Calu3 (cell line): ENCODE measurements at regions not wholly inside any gene's neighbourhood (a gene's known extent, or its start where the extent isn't known, plus 50 kb on each side); places are given as distances from the start of the nearest gene placed in this dataset.

Experiments
- BruUV-seq: library from RNA; stranded (reverse); fragments of 400-500 nt; replicated peaks from 2 replicates; lab custom pipeline; 2021; lab: Mats Ljungman, UMichigan
- CTCF ChIA-PET: fragments of 300-600 bp; sonication (Branson Sonifier 250); formaldehyde crosslinking; loops from one replicate; lab custom pipeline; 2022; ENCODE audit warnings: antibody characterized with exemption; lab: Charles Lee
- DNase-seq: peaks from one replicate; pipeline ENCODE4 v3.0.0; 2022
- H3K27ac Mint-ChIP-seq: one replicate; pipeline ENCODE4 v1.8.0; 2022; ENCODE audit warnings: mixed read lengths; ENCODE audit not compliant: unreplicated experiment
- H3K27me3 Mint-ChIP-seq: one replicate; pipeline ENCODE4 v1.8.0; 2022; ENCODE audit warnings: mixed read lengths; ENCODE audit not compliant: unreplicated experiment
- H3K36me3 Mint-ChIP-seq: one replicate; pipeline ENCODE4 v1.8.0; 2022; ENCODE audit warnings: mild to moderate bottlenecking, moderate library complexity, mixed read lengths; ENCODE audit not compliant: insufficient read depth, unreplicated experiment
- H3K4me1 Mint-ChIP-seq: one replicate; pipeline ENCODE4 v1.8.0; 2022; ENCODE audit warnings: mild to moderate bottlenecking, low read depth, mixed read lengths; ENCODE audit not compliant: unreplicated experiment
- H3K4me3 Mint-ChIP-seq: one replicate; pipeline ENCODE4 v1.8.0; 2022; ENCODE audit warnings: mild to moderate bottlenecking, low read depth, moderate library complexity, mixed read lengths; ENCODE audit not compliant: unreplicated experiment
- H3K9me3 Mint-ChIP-seq: one replicate; pipeline ENCODE4 v1.8.0; 2022; ENCODE audit warnings: low read depth, mixed read lengths; ENCODE audit not compliant: unreplicated experiment
- CTCF ChIP-seq: fragments of 200-600 bp; IDR thresholded peaks from one replicate; pipeline ENCODE4 v1.8.0; 2022; ENCODE audit warnings: antibody characterized with exemption; ENCODE audit not compliant: unreplicated experiment
- intact Hi-C: fragments of 100-400 bp; cut with micrococcal nuclease; formaldehyde crosslinking; loops from one replicate; pipeline ENCODE4 v1.10.0; 2022; ENCODE audit not compliant: unreplicated experiment

GRCh38 chr13:87614276-87614675 is 56.9 kb upstream of the SLITRK5 start:
- H3K4me1 Mint-ChIP-seq: no peaks in the 10 kb centered on the region
- H3K27ac Mint-ChIP-seq: no peak overlapping the region
- H3K9me3 Mint-ChIP-seq: peaks cover 2% of the 10 kb centered on the region
- intact Hi-C loops: no loop called here
- H3K4me3 Mint-ChIP-seq: no peak overlapping the region
- no peaks in the 10 kb centered on the region for H3K36me3 Mint-ChIP-seq
- CTCF ChIA-PET: no interaction called here
- no peak for DNase-seq
- BruUV-seq: no TSS peak
- H3K27me3 Mint-ChIP-seq: no peaks in the 10 kb centered on the region
- no peak for TF ChIP-seq CTCF
